ENCODE measurements at regions not wholly inside any gene's neighbourhood (a gene's known extent, or its start where the extent isn't known, plus 50 kb on each side); places are given as distances from the start of the nearest gene placed in this dataset.

- H3K9me3 ChIP-seq: no peaks in the 10 kb centered on the region
- H3K4me1 ChIP-seq: no peaks in the 10 kb centered on the region
- no peak for DNase-seq (ENCODE audit: low read depth in 1 of 2, low spot score in 1 of 2)
- no peak for FAIRE-seq
- H3K27ac ChIP-seq: no peak overlapping the region
- ChIA-PET CTCF (no interaction called here), POLR2A (no interaction called here)
- H3K4me3 ChIP-seq: no peak overlapping the region
- TF ChIP-seq HEYL (CRISPR knock-in tag; IDR thresholded peaks at IDR 0.05): no peak
- no peak for TF ChIP-seq FOSB (CRISPR knock-in tag; IDR thresholded peaks at IDR 0.05)
- TF ChIP-seq ESRRA (IDR thresholded peaks at IDR 0.05; ENCODE audit: borderline replicate concordance, low read length): no peak
- TF ChIP-seq GATA3 (IDR thresholded peaks at IDR 0.05; ENCODE audit: borderline replicate concordance): no peak
- no peak for TF ChIP-seq MAZ (IDR thresholded peaks at IDR 0.05; ENCODE audit: borderline replicate concordance, low read depth, low read length)
- TF ChIP-seq BHLHE40 (IDR thresholded peaks at IDR 0.05; ENCODE audit: low read depth, low read length): no peak
- no peak for TF ChIP-seq NR3C1 (IDR thresholded peaks at IDR 0.05)
- TF ChIP-seq, protein P1, sequence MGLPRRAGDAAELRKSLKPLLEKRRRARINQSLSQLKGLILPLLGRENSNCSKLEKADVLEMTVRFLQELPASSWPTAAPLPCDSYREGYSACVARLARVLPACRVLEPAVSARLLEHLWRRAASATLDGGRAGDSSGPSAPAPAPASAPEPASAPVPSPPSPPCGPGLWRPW (IDR thresholded peaks at IDR 0.05): no peak
- TF ChIP-seq ZFP36 (IDR thresholded peaks at IDR 0.05; ENCODE audit: borderline replicate concordance, partially characterized antibody): no peak
- TF ChIP-seq EHF (CRISPR knock-in tag; IDR thresholded peaks at IDR 0.05): no peak
- no peak for TF ChIP-seq ELK1 (IDR thresholded peaks at IDR 0.05; ENCODE audit: low read depth, low read length)
- no peak for TF ChIP-seq RAD21 (conservative IDR thresholded peaks at IDR 0.05 in 1 of 2, IDR thresholded peaks at IDR 0.05 in 1 of 2)
- no peak for ATAC-seq
- H3K4me2 ChIP-seq: no peak overlapping the region
Observed at GRCh38 chr4:136424052-136424451, 1108.2 kb downstream of the PCDH18 start.

DNA sequence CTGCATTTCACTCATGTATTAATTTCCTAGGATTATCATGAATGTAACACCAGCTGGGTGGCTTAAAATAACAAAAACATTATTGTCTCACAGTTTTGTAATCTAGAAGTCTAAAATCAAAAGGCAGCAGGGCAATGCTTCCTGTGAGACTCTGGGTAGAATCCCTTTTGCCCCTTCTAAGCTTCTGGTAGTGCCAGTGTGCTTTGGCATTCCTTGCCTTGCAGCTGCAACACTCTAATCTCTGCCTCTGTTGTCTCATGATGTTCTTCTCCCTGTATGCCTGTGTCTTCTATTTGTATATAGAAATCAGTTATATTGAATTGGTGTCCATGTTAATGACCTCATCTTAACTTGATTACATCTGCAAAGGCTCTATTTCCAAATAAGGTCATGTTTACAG lies 1117.3 kb downstream of the PCDH18 start:
- Histone ChIP-seq H3K4me1 (no peaks in the 10 kb centered on the region), H3K27ac (no peak overlapping the region), H3K9me3 (no peaks in the 10 kb centered on the region), H3K4me2 (no peak overlapping the region), H3K4me3 (no peak overlapping the region)
- DNase-seq (ENCODE audit: low read depth in 1 of 2, low spot score in 1 of 2) (no peak), FAIRE-seq (no peak), ATAC-seq (no peak)
- ChIA-PET CTCF (no interaction called here), POLR2A (no interaction called here)
- no peak for TF ChIP-seq RFX5 (IDR thresholded peaks at IDR 0.05)
- TF ChIP-seq, protein P2, sequence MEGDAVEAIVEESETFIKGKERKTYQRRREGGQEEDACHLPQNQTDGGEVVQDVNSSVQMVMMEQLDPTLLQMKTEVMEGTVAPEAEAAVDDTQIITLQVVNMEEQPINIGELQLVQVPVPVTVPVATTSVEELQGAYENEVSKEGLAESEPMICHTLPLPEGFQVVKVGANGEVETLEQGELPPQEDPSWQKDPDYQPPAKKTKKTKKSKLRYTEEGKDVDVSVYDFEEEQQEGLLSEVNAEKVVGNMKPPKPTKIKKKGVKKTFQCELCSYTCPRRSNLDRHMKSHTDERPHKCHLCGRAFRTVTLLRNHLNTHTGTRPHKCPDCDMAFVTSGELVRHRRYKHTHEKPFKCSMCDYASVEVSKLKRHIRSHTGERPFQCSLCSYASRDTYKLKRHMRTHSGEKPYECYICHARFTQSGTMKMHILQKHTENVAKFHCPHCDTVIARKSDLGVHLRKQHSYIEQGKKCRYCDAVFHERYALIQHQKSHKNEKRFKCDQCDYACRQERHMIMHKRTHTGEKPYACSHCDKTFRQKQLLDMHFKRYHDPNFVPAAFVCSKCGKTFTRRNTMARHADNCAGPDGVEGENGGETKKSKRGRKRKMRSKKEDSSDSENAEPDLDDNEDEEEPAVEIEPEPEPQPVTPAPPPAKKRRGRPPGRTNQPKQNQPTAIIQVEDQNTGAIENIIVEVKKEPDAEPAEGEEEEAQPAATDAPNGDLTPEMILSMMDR (IDR thresholded peaks at IDR 0.05): no peak
- no peak for TF ChIP-seq RAD21 (conservative IDR thresholded peaks at IDR 0.05 in 1 of 2, IDR thresholded peaks at IDR 0.05 in 1 of 2)
- no peak for TF ChIP-seq PBX3 (IDR thresholded peaks at IDR 0.05)
- no peak for TF ChIP-seq FOSB (CRISPR knock-in tag; IDR thresholded peaks at IDR 0.05)
- TF ChIP-seq HOXB13 (CRISPR knock-in tag; IDR thresholded peaks at IDR 0.05; ENCODE audit: low read depth): no peak

- no peak for FAIRE-seq
- POLR2A ChIA-PET: no interaction called here
Observed at GRCh38 chr4:136412708-136413107, 1119.6 kb downstream of the PCDH18 start.

More at GRCh38 chr4:136412708-136413107, 1119.6 kb downstream of the PCDH18 start:
- H3K9me3 ChIP-seq: no peaks in the 10 kb centered on the region
- CTCF ChIA-PET: no interaction called here
- no peak overlapping the region for H3K4me3 ChIP-seq
- WGBS (ENCODE audit: missing lambda C conversion rate): 31% methylated on average over 2 of the region's 2 CpGs
- no peaks in the 10 kb centered on the region for H3K4me1 ChIP-seq
- ATAC-seq: no peak
- H3K4me2 ChIP-seq: no peak overlapping the region
- no peak overlapping the region for H3K27ac ChIP-seq
- DNase-seq (ENCODE audit: low read depth in 1 of 2, low spot score in 1 of 2): no peak
- no peak for TF ChIP-seq TP53 (CRISPR knock-in tag; IDR thresholded peaks at IDR 0.05)
- no peak for TF ChIP-seq RCOR1 (IDR thresholded peaks at IDR 0.05; ENCODE audit: low read depth, low read length)
- TF ChIP-seq BHLHE40 (IDR thresholded peaks at IDR 0.05; ENCODE audit: low read depth, low read length): no peak
- TF ChIP-seq HOXB13 (CRISPR knock-in tag; IDR thresholded peaks at IDR 0.05; ENCODE audit: low read depth): no peak
- TF ChIP-seq MAZ (IDR thresholded peaks at IDR 0.05; ENCODE audit: borderline replicate concordance, low read depth, low read length): no peak
- TF ChIP-seq PHF8 (IDR thresholded peaks at IDR 0.05; ENCODE audit: borderline replicate concordance, low read depth): no peak
- TF ChIP-seq MAX (IDR thresholded peaks at IDR 0.05): no peak
- no peak for TF ChIP-seq CHD2 (IDR thresholded peaks at IDR 0.05; ENCODE audit: low read length, partially characterized antibody)
- TF ChIP-seq NPAS2 (CRISPR knock-in tag; IDR thresholded peaks at IDR 0.05; ENCODE audit: borderline replicate concordance): no peak
- no peak for TF ChIP-seq RAD21 (conservative IDR thresholded peaks at IDR 0.05 in 1 of 2, IDR thresholded peaks at IDR 0.05 in 1 of 2)
- TF ChIP-seq, protein P1 (IDR thresholded peaks at IDR 0.05): no peak

All from A549 (cell line).